ENCODE measurements at regions not wholly inside any gene's neighbourhood (a gene's known extent, or its start where the extent isn't known, plus 50 kb on each side); places are given as distances from the start of the nearest gene placed in this dataset.
"Not testable (repeated sequence)": the region's sequence is repeated elsewhere in the genome, so short reads cannot be mapped to it uniquely, and the experiment has no call there.

DNA sequence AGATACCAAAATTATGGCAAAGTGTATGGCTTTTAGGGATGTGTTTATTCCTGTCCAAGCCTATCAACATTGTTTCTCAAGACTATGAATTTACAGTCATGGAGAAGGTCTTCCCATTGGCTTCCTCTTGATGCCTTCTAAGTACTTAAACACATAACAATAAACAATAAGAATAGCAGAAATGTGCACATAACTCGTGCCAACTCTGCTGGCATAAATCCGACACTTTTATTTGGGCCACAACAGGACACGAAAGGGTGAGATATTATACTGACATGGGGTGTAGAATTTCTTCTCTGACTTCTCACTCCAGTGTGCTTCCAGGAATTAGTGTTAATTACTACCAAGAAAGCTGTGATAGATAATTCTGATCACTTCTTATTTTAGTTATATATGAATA lies 695.9 kb upstream of the SLC35B3 start:
- DNase-seq, result no peak

- DNase-seq, result no peak
These were observed 693.6 kb upstream of the SLC35B3 start for GRCh38 chr6:9128970-9129369.

DNA sequence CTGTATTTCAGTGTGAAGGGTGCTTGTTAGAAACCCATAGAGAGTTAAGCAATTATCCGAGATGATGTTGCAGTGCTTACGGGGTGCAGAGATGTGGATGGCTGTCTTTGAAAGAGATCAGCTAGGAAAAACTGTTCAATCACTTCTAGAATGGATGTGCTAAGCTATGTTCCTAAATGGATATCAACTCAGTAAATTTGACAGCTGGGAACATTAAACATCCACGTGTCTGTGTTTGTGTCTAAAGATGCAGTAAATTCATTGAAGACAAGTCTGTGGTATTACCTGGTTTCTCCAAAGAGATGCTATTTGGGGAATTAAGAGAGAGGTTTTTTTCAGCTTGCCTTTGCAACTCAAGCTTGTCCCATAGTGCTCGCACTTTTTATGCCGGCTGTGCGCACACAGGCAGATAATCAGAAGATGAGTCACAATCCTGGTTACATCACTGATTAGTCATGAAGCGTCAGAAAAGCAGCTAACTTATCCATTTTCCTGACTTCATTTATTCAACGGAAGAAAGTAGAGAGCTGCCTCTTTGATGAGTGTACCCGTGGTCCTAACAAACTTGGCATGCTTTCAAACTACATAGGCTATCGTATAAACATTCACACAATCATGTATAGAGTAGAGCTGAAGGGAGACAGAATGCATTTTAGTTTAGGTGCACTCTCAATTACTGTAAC lies 691.7 kb upstream of the SLC35B3 start:
- no peak for DNase-seq

DNA sequence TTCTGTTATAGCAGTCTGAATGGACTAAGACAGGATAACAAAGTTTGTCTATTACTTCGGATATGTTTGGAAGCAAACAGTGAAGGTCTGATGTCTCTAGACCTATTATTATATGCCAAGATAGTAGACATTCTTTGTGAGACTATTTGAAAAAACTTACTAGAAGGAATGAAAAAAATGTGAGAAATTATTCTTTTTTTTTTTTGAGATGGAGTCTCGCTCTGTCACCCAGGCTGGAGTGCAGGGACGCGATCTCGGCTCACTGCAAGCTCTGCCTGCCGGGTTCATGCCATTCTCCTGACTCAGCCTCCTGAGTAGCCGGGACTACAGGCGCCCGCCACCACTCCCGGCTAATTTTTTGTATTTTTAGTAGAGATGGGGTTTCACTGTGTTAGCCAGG lies 690.7 kb upstream of the SLC35B3 start:
- not testable (repeated sequence) for DNase-seq

DNA sequence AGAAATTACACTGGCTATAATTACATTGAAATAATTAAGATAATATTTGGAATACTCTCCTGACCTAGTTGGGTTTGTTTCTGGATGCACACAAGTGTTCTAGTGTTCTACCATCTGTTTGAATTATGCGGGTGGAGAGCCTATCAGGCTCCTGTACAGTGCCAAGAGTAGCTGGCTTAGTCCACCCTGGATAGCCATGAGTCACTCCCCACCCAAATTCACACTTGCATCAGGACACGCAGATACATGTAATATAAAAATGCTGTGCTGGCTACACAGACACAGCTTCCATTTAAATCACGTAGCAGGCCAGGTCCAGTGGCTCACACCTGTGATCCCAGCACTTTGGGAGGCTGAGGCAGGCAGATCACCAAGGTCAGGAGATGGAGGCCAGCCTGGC lies 686.2 kb upstream of the SLC35B3 start:
- no peak for DNase-seq

DNA sequence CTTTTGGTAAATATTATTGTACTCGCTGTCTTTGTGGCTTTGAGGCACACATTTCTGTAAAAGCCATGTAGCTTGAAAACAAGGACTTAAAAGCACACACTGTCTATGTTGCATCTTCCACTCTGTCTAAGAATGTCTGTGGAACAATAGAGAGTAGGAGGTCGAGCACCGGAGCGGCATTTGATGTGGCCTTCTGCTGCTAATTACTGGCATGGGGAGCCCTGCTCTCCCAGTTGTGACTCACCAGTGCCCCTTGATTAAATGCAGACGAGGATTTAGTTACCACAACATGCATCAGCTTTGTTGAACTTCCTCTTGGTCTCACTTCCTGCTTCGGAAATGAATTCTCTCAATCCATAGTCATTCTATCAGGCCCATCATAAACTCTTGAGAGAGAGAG lies 680.7 kb upstream of the SLC35B3 start:
- no peak for DNase-seq

DNA sequence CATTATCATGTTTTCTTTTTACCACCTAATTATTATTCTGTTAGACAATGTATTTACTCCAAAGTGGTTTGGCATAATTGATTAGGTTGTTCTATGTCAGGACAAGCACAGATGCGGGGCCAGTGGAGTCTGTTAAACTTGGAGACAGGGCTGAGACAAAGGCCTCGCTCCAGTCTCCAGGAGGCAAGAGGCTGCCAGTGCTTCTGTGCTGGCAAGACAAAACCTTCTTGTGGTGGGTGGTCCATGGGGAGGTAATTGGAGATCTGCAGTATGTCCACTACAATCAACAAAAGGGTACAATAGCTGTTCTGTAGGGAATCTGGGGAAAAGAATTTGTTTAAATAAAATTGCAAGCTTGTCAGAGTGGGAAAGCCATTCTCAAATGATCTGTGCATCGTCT lies 677.2 kb upstream of the SLC35B3 start:
- no peak for DNase-seq

DNA sequence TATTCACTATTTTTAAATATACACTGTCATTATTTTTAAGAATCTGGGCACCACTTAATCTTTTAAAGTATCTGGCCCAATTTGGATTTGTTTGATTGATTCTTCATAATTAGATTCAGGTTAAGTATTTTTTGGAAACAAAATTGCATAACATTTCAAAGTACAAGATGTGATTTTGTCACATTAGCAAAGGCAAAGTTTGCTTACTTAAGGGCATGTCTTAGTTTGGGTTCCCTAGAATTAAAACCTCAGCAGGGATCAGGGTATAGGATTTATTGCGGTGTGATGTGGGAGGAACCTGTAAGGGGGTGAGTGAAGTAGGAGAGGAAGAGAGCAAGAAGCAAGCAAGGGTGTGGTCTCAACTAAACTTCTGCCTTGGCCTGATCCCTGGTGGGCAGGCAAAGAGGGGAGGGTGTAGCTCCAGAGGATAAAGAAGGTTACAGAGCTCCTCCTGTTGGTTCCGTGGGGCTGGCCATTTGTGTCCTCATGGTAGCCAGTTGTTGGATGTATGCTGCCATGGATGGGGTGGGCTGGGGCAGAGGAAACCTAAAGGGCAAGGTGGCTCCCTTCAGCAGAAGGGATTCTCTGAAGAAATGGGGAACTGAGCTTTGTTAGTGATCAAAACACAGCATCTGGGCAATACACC lies 668.7 kb upstream of the SLC35B3 start:
- no peak for DNase-seq

DNA sequence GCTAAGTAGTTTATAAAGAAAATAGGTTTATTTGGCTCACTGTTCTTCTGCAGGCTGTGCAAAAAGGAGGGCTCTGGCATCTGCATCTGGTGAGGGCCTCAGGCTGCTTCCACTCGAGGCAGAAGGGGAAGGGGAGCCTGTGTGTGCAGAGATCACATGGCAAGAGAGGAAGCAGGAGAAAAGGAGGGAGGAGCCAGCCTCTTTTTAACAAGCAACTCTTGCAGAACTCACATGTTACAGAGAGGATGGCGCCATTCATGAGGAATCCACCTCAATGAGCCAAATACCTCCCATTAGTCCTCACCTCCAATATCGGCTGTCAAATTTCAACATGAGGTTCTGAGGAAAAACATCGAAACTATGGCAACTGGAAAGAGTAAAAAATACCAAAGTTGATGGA lies 666.6 kb upstream of the SLC35B3 start:
- DNase-seq, result no peak

DNA sequence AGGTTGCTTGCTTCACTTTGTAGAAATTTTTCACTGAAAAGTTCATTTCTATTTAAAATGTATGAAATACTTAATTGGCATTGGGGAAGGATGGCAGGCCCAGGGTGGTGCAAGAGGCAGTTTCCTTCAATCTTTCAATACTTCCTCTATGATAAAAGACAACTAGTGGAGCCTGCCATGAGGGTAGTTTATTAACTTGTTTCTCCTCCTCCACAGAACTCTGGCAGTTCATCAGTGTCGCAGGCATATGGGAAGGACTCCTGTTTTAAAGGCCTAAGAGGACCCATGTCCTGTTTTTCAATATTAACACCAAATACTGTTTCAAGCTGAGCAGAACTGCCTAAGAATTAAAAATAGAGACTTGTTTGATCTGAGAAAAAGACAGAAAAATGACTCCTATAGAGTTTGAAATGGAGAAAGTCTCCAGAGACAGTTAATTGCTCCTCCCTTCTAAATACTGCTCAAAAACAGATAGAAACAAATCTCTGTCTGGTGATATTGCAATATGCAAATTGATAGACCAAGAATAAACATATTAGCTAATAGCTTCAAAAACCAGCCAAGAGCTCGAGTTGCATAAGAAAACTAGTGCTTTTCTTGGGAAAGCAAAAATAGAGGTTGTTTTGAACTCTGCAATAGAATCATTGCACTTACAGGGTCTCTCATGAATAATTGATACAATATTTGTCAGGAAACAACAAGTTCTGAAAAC lies 665.7 kb upstream of the SLC35B3 start:
- no peak for DNase-seq

DNA sequence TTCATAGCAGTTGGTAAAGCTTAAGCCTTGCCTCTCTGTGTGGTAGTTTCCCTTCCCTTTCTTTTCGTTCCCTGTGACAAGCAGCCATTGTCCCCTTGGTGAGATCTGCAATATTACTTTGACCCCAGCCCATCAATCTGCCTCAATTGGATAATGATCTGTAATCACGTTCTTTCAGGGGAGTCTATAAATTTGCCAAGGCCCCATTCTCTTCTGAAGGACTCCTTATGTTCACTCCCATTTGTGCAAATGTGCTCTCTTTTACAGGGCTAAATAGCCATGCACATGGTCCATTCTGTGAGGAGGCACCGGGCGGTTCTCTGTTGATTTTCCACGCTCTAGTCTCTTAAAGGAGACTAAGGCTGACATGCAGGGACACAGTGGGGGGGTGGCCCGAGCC lies 660.4 kb upstream of the SLC35B3 start:
- DNase-seq, result peak; percentile 59

DNA sequence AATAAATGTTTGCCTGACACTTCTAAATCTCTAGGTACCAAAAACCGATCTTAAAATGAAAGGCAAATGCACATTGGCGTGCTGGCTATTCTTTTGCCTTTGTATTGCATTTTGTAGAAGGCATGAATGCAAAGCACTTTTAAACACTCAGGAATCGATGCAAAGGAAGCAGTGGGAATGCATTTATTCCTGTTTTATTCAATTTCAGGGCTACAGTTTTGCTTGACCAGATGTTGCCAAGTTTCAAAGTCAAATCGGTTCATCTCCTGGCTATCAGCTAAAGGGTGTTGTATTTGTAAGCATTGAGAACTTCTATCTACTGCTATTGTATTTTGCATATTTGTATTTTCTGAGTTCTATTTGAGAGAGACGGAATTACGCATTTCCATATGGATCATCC lies 659.8 kb upstream of the SLC35B3 start:
- no peak for DNase-seq

- DNase-seq, result no peak
These were observed 654.4 kb upstream of the SLC35B3 start for GRCh38 chr6:9089724-9090123.

GRCh38 chr6:9087470-9087869 lies 652.1 kb upstream of the SLC35B3 start:
- DNase-seq, result no peak

DNA sequence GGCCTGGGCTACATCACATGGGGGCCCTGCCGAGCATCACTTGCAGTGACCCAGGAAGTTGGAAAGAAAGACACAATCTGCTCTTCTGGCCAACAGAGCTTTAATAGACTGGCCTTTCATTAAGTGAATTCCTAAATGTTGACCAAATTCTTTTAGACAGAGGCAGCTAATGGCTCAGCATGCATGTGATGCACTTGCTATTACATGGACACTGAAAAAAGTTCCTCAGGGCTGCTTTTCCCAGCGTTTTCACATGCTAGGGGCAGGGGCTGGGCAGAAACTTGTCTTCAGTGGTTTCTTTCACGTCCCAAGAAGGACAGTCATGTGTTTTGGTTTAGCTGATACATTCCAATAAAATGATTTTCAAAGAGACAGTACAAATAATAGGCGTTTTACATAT lies 651.0 kb upstream of the SLC35B3 start:
- no peak for DNase-seq

DNA sequence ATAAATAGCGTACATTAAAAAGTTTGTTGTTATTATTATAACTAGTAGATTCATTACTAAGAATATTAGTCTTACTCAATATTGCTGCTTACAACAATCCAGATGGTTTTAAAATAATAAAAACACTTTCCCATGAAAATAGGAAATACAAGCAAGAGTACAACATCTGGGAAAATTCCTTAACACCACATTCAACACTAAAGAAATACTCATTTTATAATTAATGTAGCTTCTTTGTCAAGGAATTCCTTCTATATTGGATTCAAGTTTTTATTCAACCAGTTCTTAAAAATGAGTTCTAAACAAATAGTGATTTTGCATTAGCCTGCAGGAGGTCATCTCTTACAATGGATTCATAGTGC lies 650.3 kb upstream of the SLC35B3 start:
- DNase-seq, result no peak

- DNase-seq, result no peak
These were observed 649.8 kb upstream of the SLC35B3 start for GRCh38 chr6:9085054-9085708.

DNA sequence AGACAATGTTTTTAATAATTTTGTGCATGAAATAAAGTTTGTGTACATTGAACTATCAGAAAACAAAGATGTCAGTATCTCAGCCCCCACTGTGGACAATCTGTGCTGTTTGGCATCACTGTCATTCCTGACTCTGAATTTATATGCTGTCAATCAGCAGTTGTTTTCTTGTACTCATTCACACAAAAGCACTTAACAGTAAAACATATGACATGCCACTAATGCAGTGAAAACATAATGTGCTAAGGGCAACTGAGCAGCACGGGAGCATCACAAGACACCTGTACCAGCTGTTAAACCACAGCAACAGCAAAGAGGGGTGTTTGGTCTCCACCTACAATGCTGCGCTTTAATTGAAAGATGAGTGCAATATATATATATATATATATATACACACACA lies 647.8 kb upstream of the SLC35B3 start:
- DNase-seq, result no peak

- DNase-seq, result no peak
These were observed 631.4 kb upstream of the SLC35B3 start for GRCh38 chr6:9066726-9067125.

GRCh38 chr6:9064156-9064555 lies 628.8 kb upstream of the SLC35B3 start:
- DNase-seq, result no peak

DNA sequence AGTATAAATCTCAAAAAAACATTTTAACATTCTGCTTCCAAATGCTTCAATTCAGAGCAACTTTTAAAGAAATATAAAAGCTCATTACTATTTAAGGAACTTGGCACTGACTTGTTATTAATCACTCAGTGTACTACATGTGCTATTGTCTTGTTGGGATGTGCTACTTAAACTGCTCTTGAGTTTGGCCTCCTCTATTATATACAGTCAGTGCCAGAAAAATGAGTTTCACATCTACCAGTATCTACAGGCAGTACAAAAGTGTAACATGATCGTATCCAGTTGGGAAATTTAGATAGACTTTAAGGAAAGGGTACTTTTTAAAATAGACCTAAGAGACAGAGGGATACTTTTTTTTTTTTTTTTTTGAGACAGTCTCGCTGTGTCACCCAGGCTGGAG lies 627.3 kb upstream of the SLC35B3 start:
- DNase-seq, result no peak

DNA sequence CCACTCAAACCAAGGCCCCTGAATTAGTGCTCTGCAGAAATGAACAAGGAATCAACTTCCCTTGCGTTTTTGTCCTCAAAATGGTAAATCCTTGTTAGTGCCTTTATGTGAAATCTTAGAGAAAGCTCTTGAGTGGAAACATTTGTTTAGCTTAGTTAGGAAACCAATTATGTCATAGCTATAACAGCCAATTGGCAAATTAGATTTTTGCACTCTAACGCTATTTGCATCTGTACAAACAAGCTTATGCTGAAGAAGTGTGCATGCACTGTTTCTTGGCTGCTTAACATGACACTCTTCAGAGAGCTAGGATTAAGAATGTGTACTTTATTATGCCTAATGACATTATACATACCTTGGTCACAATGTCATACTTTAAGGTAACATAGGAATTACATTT lies 622.6 kb upstream of the SLC35B3 start:
- DNase-seq, result no peak

DNA sequence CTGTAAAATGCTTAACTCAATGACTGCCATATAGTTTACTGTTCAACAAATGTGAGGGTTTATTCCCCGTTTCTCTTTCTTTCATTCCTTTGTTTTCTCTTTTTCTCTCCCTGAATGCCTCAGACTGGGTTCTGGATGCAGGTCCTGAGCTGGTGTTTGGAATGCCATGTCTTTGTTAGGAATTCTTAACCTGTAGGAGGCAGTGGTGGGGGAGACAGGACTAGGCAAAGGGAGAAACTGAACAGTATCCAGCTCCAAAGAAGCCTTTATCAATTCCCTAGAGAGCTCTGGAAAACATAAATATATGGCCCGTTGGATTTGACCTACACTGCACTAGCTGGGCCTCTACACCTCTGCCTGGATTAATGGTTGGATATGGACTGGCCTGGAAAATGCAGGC lies 621.2 kb upstream of the SLC35B3 start:
- DNase-seq, result no peak

- no peak for DNase-seq
These were observed 609.1 kb upstream of the SLC35B3 start for GRCh38 chr6:9044426-9044825.

Data from NCI-H774 (cell line).